Bronchial epithelial cell (primary cell): ENCODE measurements at regions not wholly inside any gene's neighbourhood (a gene's known extent, or its start where the extent isn't known, plus 50 kb on each side); places are given as distances from the start of the nearest gene placed in this dataset.

Experiments used
- DNase-seq: peaks from one replicate; pipeline ENCODE4 v3.0.0-alpha.2; 2010; ENCODE audit warnings: low read depth
- FAIRE-seq: peaks from 2 replicates; lab custom pipeline; 2011; peaks lifted over from hg19 to GRCh38; lab: Jason Lieb, UNC
- H3K27me3 ChIP-seq: 2 replicates; pipeline ENCODE4 v1.5.1; 2011; ENCODE audit warnings: low read length; ENCODE audit not compliant: control insufficient read depth, insufficient read depth
- H3K36me3 ChIP-seq: 2 replicates; pipeline ENCODE4 v1.5.1; 2011; ENCODE audit warnings: low read length; ENCODE audit not compliant: control insufficient read depth, insufficient read depth
- H3K4me3 ChIP-seq: 2 replicates; pipeline ENCODE4 v1.5.1; 2011; ENCODE audit warnings: mild to moderate bottlenecking, low read depth, low read length, control low read depth
- CTCF ChIP-seq: IDR thresholded peaks from 2 replicates; pipeline ENCODE4 v1.5.1; 2011; ENCODE audit warnings: mild to moderate bottlenecking, moderate library complexity, low read length, control low read depth, inconsistent platforms; ENCODE audit not compliant: insufficient read depth, severe bottlenecking

GRCh38 chr7:3168370-3168769 is 124.7 kb upstream of the CARD11 start:
- no peaks in the 10 kb centered on the region for H3K36me3 ChIP-seq
- H3K27me3 ChIP-seq = no peaks in the 10 kb centered on the region
- no peak for FAIRE-seq
- no peak for DNase-seq
- TF ChIP-seq CTCF = no peak
- H3K4me3 ChIP-seq = no peak overlapping the region

GRCh38 chr7:3168869-3169268 is 125.2 kb upstream of the CARD11 start:
- no peak for FAIRE-seq
- DNase-seq = no peak
- Histone ChIP-seq H3K4me3 (no peak overlapping the region), H3K27me3 (no peaks in the 10 kb centered on the region), H3K36me3 (no peaks in the 10 kb centered on the region)
- no peak for TF ChIP-seq CTCF

DNA sequence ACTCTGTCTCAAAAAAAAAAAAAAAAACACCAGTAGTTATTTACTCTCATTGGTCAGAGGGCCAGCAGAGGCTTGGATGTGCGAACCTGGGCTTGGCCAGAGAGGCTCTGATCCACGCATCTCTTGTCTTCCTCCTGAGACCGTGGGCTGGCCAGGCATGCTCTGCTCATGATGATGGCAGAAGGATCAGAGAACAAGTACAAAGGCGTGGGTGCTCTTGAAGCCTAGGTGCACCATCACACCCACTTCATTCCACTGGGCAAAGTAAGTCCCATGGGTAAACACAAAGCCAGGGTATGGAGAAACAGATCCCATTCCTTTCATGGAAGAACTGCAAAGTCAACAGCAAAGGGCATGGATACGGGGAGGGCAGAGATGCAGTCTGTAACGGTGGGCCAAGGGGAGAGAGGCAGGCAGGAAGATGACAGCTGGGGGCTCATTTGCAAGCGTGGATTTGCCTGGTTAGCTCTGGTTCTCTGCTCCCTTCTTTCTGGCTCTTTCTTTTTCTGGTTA is 128.2 kb upstream of the SDK1 start:
- no peaks in the 10 kb centered on the region for H3K27me3 ChIP-seq
- no peak for TF ChIP-seq CTCF
- FAIRE-seq (no peak), DNase-seq (no peak)
- H3K4me3 ChIP-seq = no peak overlapping the region
- no peaks in the 10 kb centered on the region for H3K36me3 ChIP-seq

GRCh38 chr7:3174515-3175284 is 126.4 kb upstream of the SDK1 start:
- FAIRE-seq (no peak), DNase-seq (no peak)
- Histone ChIP-seq H3K27me3 (no peaks in the 10 kb centered on the region), H3K4me3 (no peak overlapping the region), H3K36me3 (no peaks in the 10 kb centered on the region)
- TF ChIP-seq CTCF = no peak

GRCh38 chr7:3175285-3175902 is 125.7 kb upstream of the SDK1 start:
- no peak for TF ChIP-seq CTCF
- Histone ChIP-seq H3K36me3 (no peaks in the 10 kb centered on the region), H3K4me3 (no peak overlapping the region), H3K27me3 (no peaks in the 10 kb centered on the region)
- FAIRE-seq = no peak
- no peak for DNase-seq
